GM12878 (cell line): ENCODE measurements at regions not wholly inside any gene's neighbourhood (a gene's known extent, or its start where the extent isn't known, plus 50 kb on each side); places are given as distances from the start of the nearest gene placed in this dataset.

Experiments used
- ATF7 ChIP-seq: fragments of 450-650 bp; IDR thresholded peaks from 2 replicates; pipeline ENCODE4 v1.6.1; 2016; ENCODE audit warnings: low read depth, mild to moderate bottlenecking
- EP300 ChIP-seq, 2 experiments: fragments of 150-350 bp in 1 of 2; IDR thresholded peaks; 2 replicates each; pipeline ENCODE4 v1.6.1; 2011 to 2012; ENCODE audit warnings: low read depth in 2 of 2, low read length in 2 of 2, borderline replicate concordance in 1 of 2, improper control_type of control experiment in 1 of 2, inconsistent platforms in 1 of 2; ENCODE audit not compliant: control insufficient read depth in 1 of 2
- FOXM1 ChIP-seq: IDR thresholded peaks from 2 replicates; pipeline ENCODE4 v1.6.1; 2012; ENCODE audit warnings: low read depth, mild to moderate bottlenecking, inconsistent platforms, low read length, moderate library complexity
- HDAC6 ChIP-seq: fragments of 200-600 bp; sonication (generic); IDR thresholded peaks from one replicate; pipeline ENCODE4 v1.8.0; 2017; ENCODE audit warnings: antibody characterized with exemption; ENCODE audit not compliant: unreplicated experiment
- KDM1A ChIP-seq: fragments of 200-600 bp; sonication (generic); IDR thresholded peaks from 2 replicates; pipeline ENCODE4 v1.6.1; 2016; ENCODE audit warnings: borderline replicate concordance
- POLR2A ChIP-seq: IDR thresholded peaks from 2 replicates; pipeline ENCODE4 v1.6.1; 2011; ENCODE audit warnings: low read depth, mild to moderate bottlenecking, low read length
- POLR2AphosphoS5 ChIP-seq: IDR thresholded peaks from 2 replicates; pipeline ENCODE4 v1.6.1; 2011; ENCODE audit warnings: mild to moderate bottlenecking, low read length, inconsistent platforms
- RELA ChIP-seq: fragments of 450-650 bp; IDR thresholded peaks from 2 replicates; pipeline ENCODE4 v1.8.0; 2014; ENCODE audit warnings: borderline replicate concordance; ENCODE audit not compliant: partially characterized antibody
- ZNF274 ChIP-seq: IDR thresholded peaks from one replicate; pipeline ENCODE4 v1.8.0; 2011; ENCODE audit not compliant: insufficient read length, insufficient read depth
- TF ChIP-seq, protein P1 (sequence below): fragments of 450-650 bp; conservative IDR thresholded peaks from 2 replicates; pipeline ENCODE4 v1.6.1; 2017; ENCODE audit warnings: mild to moderate bottlenecking, moderate library complexity
- TF ChIP-seq, protein P2 (sequence below), 3 experiments: IDR thresholded peaks in 2 of 3; conservative IDR thresholded peaks in 1 of 3; 2 replicates each; pipeline ENCODE4 v1.5.1; 2011; ENCODE audit warnings: low read depth in 3 of 3, low read length in 3 of 3, mild to moderate bottlenecking in 3 of 3, control low read depth in 2 of 3, moderate library complexity in 2 of 3, inconsistent platforms in 1 of 3, mixed read lengths in 1 of 3; ENCODE audit not compliant: control insufficient read depth in 2 of 3, insufficient read depth in 1 of 3; ENCODE audit errors: extremely low read depth in 1 of 3
- TF ChIP-seq, protein P3 (sequence below): IDR thresholded peaks from 2 replicates; pipeline ENCODE4 v1.6.1; 2012; ENCODE audit warnings: low read depth, low read length, improper control_type of control experiment
- TF ChIP-seq, protein P4 (sequence below): IDR thresholded peaks from 2 replicates; pipeline ENCODE4 v1.6.1; 2011; ENCODE audit warnings: mild to moderate bottlenecking, low read depth, low read length, moderate library complexity; ENCODE audit not compliant: insufficient replicate concordance
- TF ChIP-seq, protein P5 (sequence below): IDR thresholded peaks from 2 replicates; pipeline ENCODE4 v1.6.1; 2011; ENCODE audit warnings: low read depth, low read length, improper control_type of control experiment, borderline replicate concordance

DNA sequence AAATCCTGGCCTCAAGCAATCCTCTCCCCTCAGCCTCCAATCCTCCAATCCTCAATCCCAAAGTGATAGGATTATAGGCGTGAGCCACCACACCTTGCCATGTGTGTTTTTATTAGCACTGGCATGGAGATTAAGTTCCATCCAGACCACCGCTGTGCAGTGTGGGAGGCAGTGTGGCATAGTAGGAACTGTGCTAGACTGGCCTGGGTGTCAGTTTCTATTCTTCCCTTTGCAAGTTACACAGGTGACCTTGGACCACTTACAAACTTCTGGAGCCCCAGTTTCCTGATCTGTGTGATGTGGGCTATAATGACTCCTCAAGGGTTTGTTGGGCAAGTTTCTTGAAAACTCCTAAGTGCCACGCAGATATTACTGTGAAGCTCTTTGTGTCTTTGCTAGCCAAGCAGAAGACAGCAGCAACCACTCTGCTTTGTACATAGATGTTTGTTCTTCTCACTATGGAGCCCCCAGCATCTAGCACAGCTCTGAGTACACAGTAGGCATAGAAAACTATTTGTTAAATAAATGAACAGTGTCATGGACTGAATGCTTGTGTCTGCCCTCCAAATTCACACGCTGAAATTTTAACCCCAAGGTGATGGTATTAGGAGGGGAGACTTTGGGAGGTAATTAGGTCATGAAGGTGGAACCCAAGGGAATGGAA lies 93.0 kb downstream of the LBH start:
- TF ChIP-seq POLR2A (no peak), POLR2AphosphoS5 (no peak), RELA (no peak), FOXM1 (no peak), EP300 (IDR thresholded peaks at IDR 0.05; ENCODE audit: borderline replicate concordance in 1 of 2, control insufficient read depth in 1 of 2, low read depth in 2 of 2, low read length in 2 of 2) (no peak), HDAC6 (no peak), ZNF274 (no peak), ATF7 (no peak), KDM1A (no peak)
- TF ChIP-seq, protein P1, sequence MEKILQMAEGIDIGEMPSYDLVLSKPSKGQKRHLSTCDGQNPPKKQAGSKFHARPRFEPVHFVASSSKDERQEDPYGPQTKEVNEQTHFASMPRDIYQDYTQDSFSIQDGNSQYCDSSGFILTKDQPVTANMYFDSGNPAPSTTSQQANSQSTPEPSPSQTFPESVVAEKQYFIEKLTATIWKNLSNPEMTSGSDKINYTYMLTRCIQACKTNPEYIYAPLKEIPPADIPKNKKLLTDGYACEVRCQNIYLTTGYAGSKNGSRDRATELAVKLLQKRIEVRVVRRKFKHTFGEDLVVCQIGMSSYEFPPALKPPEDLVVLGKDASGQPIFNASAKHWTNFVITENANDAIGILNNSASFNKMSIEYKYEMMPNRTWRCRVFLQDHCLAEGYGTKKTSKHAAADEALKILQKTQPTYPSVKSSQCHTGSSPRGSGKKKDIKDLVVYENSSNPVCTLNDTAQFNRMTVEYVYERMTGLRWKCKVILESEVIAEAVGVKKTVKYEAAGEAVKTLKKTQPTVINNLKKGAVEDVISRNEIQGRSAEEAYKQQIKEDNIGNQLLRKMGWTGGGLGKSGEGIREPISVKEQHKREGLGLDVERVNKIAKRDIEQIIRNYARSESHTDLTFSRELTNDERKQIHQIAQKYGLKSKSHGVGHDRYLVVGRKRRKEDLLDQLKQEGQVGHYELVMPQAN, result no peak
- TF ChIP-seq, protein P2, sequence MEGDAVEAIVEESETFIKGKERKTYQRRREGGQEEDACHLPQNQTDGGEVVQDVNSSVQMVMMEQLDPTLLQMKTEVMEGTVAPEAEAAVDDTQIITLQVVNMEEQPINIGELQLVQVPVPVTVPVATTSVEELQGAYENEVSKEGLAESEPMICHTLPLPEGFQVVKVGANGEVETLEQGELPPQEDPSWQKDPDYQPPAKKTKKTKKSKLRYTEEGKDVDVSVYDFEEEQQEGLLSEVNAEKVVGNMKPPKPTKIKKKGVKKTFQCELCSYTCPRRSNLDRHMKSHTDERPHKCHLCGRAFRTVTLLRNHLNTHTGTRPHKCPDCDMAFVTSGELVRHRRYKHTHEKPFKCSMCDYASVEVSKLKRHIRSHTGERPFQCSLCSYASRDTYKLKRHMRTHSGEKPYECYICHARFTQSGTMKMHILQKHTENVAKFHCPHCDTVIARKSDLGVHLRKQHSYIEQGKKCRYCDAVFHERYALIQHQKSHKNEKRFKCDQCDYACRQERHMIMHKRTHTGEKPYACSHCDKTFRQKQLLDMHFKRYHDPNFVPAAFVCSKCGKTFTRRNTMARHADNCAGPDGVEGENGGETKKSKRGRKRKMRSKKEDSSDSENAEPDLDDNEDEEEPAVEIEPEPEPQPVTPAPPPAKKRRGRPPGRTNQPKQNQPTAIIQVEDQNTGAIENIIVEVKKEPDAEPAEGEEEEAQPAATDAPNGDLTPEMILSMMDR (IDR thresholded peaks at IDR 0.05 in 2 of 3, conservative IDR thresholded peaks at IDR 0.05 in 1 of 3; ENCODE audit: control insufficient read depth in 2 of 3, extremely low read depth in 1 of 3, insufficient read depth in 1 of 3, low read depth in 3 of 3, low read length in 3 of 3), result no peak
- TF ChIP-seq, protein P3, sequence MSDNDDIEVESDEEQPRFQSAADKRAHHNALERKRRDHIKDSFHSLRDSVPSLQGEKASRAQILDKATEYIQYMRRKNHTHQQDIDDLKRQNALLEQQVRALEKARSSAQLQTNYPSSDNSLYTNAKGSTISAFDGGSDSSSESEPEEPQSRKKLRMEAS, result no peak
- TF ChIP-seq, protein P4, sequence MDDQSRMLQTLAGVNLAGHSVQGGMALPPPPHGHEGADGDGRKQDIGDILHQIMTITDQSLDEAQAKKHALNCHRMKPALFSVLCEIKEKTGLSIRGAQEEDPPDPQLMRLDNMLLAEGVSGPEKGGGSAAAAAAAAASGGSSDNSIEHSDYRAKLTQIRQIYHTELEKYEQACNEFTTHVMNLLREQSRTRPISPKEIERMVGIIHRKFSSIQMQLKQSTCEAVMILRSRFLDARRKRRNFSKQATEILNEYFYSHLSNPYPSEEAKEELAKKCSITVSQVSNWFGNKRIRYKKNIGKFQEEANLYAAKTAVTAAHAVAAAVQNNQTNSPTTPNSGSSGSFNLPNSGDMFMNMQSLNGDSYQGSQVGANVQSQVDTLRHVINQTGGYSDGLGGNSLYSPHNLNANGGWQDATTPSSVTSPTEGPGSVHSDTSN, result no peak
- TF ChIP-seq, protein P5, sequence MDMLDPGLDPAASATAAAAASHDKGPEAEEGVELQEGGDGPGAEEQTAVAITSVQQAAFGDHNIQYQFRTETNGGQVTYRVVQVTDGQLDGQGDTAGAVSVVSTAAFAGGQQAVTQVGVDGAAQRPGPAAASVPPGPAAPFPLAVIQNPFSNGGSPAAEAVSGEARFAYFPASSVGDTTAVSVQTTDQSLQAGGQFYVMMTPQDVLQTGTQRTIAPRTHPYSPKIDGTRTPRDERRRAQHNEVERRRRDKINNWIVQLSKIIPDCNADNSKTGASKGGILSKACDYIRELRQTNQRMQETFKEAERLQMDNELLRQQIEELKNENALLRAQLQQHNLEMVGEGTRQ, result no peak
